ENCODE measurements at regions not wholly inside any gene's neighbourhood (a gene's known extent, or its start where the extent isn't known, plus 50 kb on each side); places are given as distances from the start of the nearest gene placed in this dataset.

DNA sequence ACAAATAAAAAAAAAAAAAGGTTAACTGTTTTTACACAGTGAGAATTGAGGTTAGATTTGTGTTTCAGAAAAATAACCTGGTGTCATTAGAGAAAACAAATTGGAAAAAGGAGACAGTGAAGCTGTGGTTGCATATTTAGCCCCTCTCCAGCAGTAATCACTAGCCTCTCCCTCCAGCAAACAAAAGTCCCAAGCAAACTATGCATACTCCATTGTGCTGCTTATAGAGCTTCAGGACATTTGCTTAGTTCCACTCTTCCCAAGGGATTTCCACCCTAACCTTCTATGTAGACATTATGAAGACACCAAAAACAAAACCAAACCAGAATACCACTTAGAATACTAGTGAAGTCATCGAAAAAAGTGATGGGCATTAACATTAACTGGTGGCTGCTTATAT lies 534.2 kb upstream of the CDH2 start:
- no peaks in the 10 kb centered on the region for H3K9me3 ChIP-seq (ENCODE audit: low read depth, low read length)
- no peaks in the 10 kb centered on the region for H3K27me3 ChIP-seq (ENCODE audit: insufficient read depth, low read length)
- no peaks in the 10 kb centered on the region for H3K4me1 ChIP-seq (ENCODE audit: insufficient read depth, low read length)
- no peak overlapping the region for H3K4me3 ChIP-seq (ENCODE audit: low read length)

DNA sequence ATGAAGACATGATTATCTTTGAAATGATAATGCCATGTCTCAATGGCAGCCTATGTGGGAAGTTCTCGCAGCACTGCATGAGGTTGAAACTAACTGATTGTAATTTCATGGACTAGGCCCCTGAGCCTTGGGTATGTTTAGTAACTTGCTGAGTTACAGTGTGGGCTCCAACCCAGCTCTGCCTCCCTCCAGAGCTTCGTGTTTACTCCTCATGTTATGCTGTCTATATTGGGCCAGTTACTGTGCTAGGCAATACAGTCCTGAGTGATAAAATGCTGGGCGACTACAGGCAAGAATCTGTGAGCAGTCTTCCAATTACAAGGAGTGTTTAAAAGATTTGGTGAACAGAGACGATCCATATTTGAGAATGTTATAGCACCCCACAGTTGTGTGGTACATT lies 530.1 kb upstream of the CDH2 start:
- no peaks in the 10 kb centered on the region for H3K27me3 ChIP-seq (ENCODE audit: insufficient read depth, low read length)
- H3K4me1 ChIP-seq (ENCODE audit: insufficient read depth, low read length): no peaks in the 10 kb centered on the region
- H3K4me3 ChIP-seq (ENCODE audit: low read length): no peak overlapping the region
- no peaks in the 10 kb centered on the region for H3K9me3 ChIP-seq (ENCODE audit: low read depth, low read length)

DNA sequence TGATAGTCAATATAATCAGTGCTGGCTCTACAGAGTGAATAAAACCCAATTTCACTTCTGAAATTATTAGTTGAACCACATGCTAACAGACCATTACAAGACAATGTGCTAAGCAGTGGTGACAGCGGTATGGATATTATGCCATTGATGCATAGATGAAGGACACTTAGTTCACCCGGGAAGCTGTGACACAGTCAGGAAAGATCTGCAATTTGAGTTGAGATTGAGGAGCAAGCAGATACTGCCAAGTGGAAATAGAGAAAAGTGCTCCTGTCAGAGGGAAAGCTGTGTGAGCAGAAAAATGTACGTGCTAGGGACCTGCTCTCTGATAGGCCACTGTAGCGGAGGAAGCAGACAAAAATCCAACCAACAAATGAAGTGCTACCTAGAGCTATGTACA lies 529.5 kb upstream of the CDH2 start:
- Histone ChIP-seq H3K27me3 (ENCODE audit: insufficient read depth, low read length) (no peaks in the 10 kb centered on the region), H3K4me3 (ENCODE audit: low read length) (no peak overlapping the region), H3K9me3 (ENCODE audit: low read depth, low read length) (no peaks in the 10 kb centered on the region), H3K4me1 (ENCODE audit: insufficient read depth, low read length) (no peaks in the 10 kb centered on the region)

DNA sequence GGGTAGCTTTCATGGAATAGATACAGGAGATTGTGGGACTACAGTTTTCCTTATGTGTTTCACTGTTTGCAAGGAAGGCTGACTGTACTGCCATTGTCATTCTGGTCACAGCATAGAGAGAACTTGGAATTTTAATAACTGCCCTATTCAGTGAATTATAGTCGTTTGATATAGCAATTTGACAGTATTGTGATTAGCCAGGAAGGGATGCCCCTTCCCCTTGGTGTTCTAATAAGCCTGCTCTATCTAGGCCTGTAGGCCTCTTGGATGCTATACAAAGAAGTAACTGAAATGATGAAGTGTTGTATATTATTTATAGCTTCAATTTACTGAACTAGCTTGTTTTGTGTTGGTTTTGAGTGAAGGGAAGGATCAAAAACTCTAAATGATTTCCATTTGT lies 528.6 kb upstream of the CDH2 start:
- no peaks in the 10 kb centered on the region for H3K27me3 ChIP-seq (ENCODE audit: insufficient read depth, low read length)
- H3K4me3 ChIP-seq (ENCODE audit: low read length): no peak overlapping the region
- H3K4me1 ChIP-seq (ENCODE audit: insufficient read depth, low read length): no peaks in the 10 kb centered on the region

DNA sequence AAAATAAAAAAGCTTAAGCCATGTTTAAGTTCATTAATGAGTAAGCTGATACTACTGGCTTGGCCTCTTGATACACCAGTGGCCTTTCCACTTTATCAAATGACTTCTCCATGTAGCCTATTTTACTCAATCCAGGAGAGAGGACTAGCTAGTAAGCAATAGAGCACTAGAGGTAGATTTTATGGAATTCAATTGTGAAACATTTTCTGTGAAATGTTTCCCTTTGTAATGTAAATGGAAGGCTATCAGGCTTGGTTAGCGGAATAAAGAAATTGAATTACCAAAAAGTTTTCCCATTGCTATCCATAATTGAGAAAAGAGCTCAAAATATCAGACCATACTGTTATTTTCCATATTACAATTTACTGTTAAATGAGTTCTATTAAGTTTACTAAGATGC lies 515.4 kb upstream of the CDH2 start:
- Histone ChIP-seq H3K4me1 (ENCODE audit: insufficient read depth, low read length) (no peaks in the 10 kb centered on the region), H3K27me3 (ENCODE audit: insufficient read depth, low read length) (no peaks in the 10 kb centered on the region), H3K4me3 (ENCODE audit: low read length) (no peak overlapping the region), H3K9me3 (ENCODE audit: low read depth, low read length) (no peaks in the 10 kb centered on the region)

More for the DNA sequence above, 528.6 kb upstream of the CDH2 start:
- no peaks in the 10 kb centered on the region for H3K9me3 ChIP-seq (ENCODE audit: low read depth, low read length)

DNA sequence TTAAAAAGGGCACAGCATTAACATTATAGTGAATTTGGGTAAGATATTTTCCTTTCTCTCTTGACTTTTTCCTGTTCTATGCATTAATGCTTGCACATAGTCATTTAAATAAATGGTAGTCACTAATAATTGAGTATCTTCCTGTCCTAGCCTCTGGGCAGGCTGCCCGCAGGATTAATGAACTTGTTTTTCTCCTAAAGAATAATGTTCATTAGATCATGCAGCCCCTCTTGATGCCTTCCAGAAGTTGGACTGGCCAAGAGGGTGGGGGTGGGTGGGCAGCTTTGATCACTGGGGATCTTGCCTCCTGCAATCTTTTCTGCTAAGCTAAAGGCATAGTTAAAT lies 514.5 kb upstream of the CDH2 start:
- Histone ChIP-seq H3K27me3 (ENCODE audit: insufficient read depth, low read length) (no peaks in the 10 kb centered on the region), H3K4me3 (ENCODE audit: low read length) (no peak overlapping the region), H3K9me3 (ENCODE audit: low read depth, low read length) (no peaks in the 10 kb centered on the region), H3K4me1 (ENCODE audit: insufficient read depth, low read length) (no peaks in the 10 kb centered on the region)

DNA sequence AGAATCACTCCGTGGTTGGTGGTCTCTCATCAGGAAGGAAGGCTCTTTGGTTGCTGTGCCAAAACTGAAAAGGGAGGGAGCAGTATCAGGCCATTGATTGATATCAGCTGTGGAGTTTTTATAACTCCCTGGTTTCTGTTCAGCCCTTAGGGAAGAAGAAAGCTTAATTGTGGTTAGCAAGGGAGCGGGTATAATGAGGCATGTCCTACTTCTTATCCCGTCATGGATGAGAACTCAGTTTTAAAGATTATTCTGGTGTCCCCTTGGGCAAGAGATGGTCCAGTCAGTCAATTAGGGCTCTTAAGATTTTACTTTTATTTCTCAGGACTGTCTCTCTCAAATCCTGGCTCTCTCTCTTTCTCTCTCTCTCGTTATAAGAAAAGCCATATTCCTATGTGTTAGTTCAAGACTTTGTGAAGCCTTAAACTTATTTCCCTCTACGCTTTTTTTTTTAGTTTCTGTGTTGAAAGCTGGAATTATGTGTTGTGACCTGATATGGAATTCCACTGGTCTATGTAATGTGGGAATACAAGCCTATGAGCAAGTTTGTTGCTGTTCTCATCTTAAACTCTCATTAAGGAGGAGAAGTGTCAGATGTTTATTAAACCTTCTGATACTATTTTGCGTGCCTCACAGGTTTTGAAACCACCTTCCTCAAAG lies 514.0 kb upstream of the CDH2 start:
- no peaks in the 10 kb centered on the region for H3K27me3 ChIP-seq (ENCODE audit: insufficient read depth, low read length)
- no peaks in the 10 kb centered on the region for H3K9me3 ChIP-seq (ENCODE audit: low read depth, low read length)
- H3K4me1 ChIP-seq (ENCODE audit: insufficient read depth, low read length): no peaks in the 10 kb centered on the region
- no peak overlapping the region for H3K4me3 ChIP-seq (ENCODE audit: low read length)

DNA sequence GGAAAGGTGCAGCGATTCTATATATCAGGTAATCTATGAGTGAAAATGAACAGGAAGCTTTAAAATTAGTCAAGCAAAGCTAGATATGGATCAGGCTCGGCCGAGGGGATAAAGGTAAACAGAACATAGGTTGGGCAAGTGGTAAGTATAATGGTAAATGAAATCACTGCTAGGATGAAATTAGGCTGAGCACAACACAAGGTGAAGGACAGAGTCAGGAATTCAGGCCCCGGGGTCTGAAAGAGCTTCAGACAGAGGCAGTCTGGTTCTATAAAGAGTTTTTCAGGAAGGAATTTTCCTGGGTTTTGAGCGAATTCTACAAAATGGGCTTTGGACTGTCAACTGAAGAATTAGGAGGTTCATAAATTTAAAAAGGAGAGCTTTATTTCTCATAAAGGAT lies 513.2 kb upstream of the CDH2 start:
- no peaks in the 10 kb centered on the region for H3K27me3 ChIP-seq (ENCODE audit: insufficient read depth, low read length)

DNA sequence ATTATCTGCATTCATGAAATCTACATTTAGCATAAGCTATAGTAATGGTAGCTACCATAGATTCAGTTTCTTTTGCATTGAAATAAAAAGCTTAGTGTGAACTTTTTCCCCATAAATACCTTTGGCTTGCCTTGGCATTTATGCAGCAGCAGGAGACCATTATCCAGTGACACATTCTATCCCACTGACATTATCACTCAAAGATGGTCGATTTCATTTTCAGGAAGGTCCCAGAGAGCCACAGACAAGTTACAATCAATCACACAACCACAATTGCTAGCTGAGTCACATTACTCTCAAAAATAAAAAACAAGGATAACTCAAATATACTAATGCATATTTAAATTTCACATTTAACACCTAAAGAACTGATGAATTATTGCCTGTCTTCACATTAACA lies 512.7 kb upstream of the CDH2 start:
- H3K4me3 ChIP-seq (ENCODE audit: low read length): no peak overlapping the region
- H3K9me3 ChIP-seq (ENCODE audit: low read depth, low read length): no peaks in the 10 kb centered on the region
- H3K27me3 ChIP-seq (ENCODE audit: insufficient read depth, low read length): no peaks in the 10 kb centered on the region
- no peaks in the 10 kb centered on the region for H3K4me1 ChIP-seq (ENCODE audit: insufficient read depth, low read length)

More for the DNA sequence above, 513.2 kb upstream of the CDH2 start:
- Histone ChIP-seq H3K4me1 (ENCODE audit: insufficient read depth, low read length) (no peaks in the 10 kb centered on the region), H3K9me3 (ENCODE audit: low read depth, low read length) (no peaks in the 10 kb centered on the region), H3K4me3 (ENCODE audit: low read length) (no peak overlapping the region)

DNA sequence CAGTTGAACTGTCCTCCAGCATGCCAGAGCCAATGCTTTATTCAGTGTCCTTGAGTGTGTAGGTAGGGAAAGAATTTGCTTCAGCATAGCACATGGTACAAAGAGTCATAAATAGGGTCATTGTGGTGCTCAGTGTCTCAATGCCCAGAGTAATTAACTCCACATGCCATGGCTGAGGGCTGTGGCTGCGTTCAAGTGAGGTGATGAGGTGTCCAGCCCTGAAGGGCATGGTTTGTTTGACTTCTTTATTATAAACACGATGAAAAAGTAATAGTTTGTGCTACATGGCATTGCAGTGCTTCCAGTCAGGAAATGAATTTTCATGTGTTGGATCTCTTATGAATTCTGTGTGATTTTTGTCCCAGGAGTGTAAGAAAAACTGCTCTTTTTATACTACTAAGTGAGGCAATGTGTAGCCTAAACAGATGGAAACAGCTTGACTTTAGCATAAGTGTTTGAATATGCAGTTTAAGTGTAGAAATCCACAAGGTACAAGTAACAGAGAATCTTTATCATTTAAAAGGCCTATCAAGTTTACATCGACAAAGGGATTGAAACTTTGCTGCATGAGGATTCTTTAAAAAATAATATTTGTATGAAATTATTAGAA lies 507.9 kb upstream of the CDH2 start:
- Histone ChIP-seq H3K27me3 (ENCODE audit: insufficient read depth, low read length) (no peaks in the 10 kb centered on the region), H3K4me1 (ENCODE audit: insufficient read depth, low read length) (no peaks in the 10 kb centered on the region)

DNA sequence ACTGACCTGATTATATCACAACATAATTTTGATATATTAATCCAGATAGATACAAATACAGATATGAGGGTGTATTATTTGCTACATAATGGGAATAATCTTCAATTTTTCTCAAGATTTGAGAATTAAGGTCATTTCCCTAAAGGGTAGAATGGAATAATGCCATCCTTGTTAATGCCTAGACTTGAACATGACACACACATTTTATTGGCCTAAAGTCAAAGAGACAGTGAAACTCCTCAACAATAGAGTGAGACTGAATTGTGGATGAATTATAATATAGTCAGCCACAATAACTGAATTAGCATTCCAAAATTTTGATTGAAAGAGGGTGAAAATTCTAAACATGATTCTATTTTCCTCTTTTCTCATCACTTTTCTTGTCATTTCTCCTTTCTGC lies 506.0 kb upstream of the CDH2 start:
- Histone ChIP-seq H3K27me3 (ENCODE audit: insufficient read depth, low read length) (no peaks in the 10 kb centered on the region), H3K4me3 (ENCODE audit: low read length) (no peak overlapping the region), H3K9me3 (ENCODE audit: low read depth, low read length) (no peaks in the 10 kb centered on the region), H3K4me1 (ENCODE audit: insufficient read depth, low read length) (no peaks in the 10 kb centered on the region)

More for the DNA sequence above, 507.9 kb upstream of the CDH2 start:
- Histone ChIP-seq H3K4me3 (ENCODE audit: low read length) (no peak overlapping the region), H3K9me3 (ENCODE audit: low read depth, low read length) (no peaks in the 10 kb centered on the region)

DNA sequence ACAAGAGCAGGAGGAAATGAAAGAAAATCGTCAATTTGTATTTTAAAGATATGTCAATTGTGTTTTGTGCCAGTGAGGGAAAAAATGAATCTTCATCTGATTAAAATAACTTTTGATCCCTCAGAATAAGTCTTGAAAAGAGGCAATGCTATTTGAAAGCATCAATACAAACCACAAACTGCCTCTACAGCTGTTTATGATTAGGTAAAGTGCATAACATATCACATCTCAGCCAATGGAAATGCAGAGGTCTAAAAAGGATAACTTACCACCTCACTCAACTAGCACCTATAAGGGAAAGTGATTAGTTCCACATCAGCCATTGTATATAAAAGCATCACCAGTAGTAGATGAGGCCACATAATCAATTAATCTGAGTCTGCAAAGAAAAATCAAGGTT lies 492.2 kb upstream of the CDH2 start:
- Histone ChIP-seq H3K27me3 (ENCODE audit: insufficient read depth, low read length) (no peaks in the 10 kb centered on the region), H3K4me1 (ENCODE audit: insufficient read depth, low read length) (no peaks in the 10 kb centered on the region), H3K9me3 (ENCODE audit: low read depth, low read length) (no peaks in the 10 kb centered on the region), H3K4me3 (ENCODE audit: low read length) (no peak overlapping the region)

DNA sequence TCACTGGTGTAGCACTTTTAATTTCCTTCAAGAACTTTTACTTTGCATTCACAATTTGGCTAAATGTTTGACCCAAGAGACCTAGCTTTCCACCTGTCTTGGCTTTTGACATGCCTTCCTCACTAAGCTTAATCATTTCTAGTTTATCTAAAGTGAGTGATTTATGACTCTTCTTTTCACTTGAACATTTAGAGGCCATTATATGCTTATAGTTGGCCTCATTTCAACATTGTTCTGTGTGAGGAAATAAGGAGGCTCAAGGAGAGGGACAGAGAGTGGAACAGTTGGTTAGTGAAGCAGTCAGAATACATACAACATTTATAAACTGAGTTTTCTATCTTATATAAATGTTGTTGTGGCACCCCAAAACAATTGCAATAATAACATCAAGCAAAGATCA lies 489.3 kb upstream of the CDH2 start:
- Histone ChIP-seq H3K4me3 (ENCODE audit: low read length) (no peak overlapping the region), H3K4me1 (ENCODE audit: insufficient read depth, low read length) (no peaks in the 10 kb centered on the region), H3K9me3 (ENCODE audit: low read depth, low read length) (no peaks in the 10 kb centered on the region), H3K27me3 (ENCODE audit: insufficient read depth, low read length) (no peaks in the 10 kb centered on the region)

DNA sequence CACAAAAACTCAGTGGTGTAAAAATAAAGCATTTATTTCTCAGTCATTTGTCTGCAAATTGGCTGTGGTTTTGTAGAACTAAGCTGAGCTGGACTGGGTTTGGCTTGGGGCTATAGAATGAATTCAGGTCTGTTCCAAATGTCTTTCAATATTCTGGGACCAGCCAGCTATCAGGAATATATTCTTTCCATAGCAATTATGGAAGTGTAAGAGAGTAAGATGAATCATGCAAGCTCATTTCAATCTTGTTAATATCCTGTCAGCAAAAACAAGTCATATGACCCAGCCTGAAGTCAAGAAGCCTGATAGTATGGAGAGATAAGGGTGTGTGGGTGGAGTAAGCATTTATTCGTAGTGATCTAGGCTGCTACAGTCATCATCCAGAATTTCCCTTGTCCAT lies 481.0 kb upstream of the CDH2 start:
- no peak overlapping the region for H3K4me3 ChIP-seq (ENCODE audit: low read length)
- no peaks in the 10 kb centered on the region for H3K4me1 ChIP-seq (ENCODE audit: insufficient read depth, low read length)
- H3K27me3 ChIP-seq (ENCODE audit: insufficient read depth, low read length): no peaks in the 10 kb centered on the region
- no peaks in the 10 kb centered on the region for H3K9me3 ChIP-seq (ENCODE audit: low read depth, low read length)

DNA sequence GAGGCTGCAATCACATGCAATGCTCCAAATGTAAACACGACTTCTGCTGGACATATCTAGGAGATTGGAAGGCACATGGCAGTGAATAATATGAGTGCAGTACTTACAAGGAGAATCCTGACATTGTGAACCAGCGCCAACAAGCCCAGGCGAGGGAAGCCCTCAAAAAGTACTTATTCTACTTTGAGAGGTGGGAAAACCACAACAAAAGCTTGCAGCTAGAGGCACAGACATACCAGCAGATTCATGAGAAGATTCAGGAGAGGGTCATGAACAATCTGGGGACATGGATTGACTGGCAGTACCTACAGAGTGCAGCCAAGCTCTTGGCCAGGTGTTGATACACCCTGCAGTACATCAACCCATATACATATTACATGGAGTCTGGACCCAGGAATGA lies 475.7 kb upstream of the CDH2 start:
- Histone ChIP-seq H3K4me1 (ENCODE audit: insufficient read depth, low read length) (no peaks in the 10 kb centered on the region), H3K27me3 (ENCODE audit: insufficient read depth, low read length) (no peaks in the 10 kb centered on the region), H3K9me3 (ENCODE audit: low read depth, low read length) (no peaks in the 10 kb centered on the region), H3K4me3 (ENCODE audit: low read length) (no peak overlapping the region)

DNA sequence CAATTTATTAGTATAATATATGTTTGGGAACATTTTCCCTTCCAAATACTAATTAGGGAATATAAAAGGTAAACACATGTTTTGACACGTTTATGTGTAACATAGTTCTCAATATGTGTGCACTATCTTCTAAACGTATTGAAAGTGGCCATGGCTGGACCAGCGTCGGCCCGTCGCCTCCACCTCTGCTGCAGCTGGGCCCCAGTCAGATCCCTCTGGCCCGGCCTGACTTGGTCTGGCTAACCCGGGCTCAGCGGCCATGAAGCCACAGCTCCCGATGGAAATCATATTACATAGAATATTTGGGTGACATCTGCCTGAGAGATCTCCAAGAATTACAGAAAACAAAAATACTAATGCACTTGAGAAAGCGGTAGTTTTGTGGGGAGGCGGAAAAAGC lies 474.4 kb upstream of the CDH2 start:
- Histone ChIP-seq H3K9me3 (ENCODE audit: low read depth, low read length) (no peaks in the 10 kb centered on the region), H3K4me3 (ENCODE audit: low read length) (no peak overlapping the region), H3K4me1 (ENCODE audit: insufficient read depth, low read length) (no peaks in the 10 kb centered on the region), H3K27me3 (ENCODE audit: insufficient read depth, low read length) (no peaks in the 10 kb centered on the region)

Data from mononuclear cell (primary cell).